Testis (tissue), 2 donors: ENCODE measurements at regions not wholly inside any gene's neighbourhood (a gene's known extent, or its start where the extent isn't known, plus 50 kb on each side); places are given as distances from the start of the nearest gene placed in this dataset.
"Not testable (repeated sequence)": the region's sequence is repeated elsewhere in the genome, so short reads cannot be mapped to it uniquely, and the experiment has no call there.

Experiments used
- DNase-seq: peaks from one replicate; pipeline ENCODE4 v3.0.0-alpha.2; 2019
- H3K27ac ChIP-seq, 2 donors: fragments of 200-600 bp; sonication (generic); one replicate each; pipeline ENCODE4 v1.5.1; 2019
- H3K27me3 ChIP-seq: fragments of 200-600 bp; sonication (generic); one replicate; pipeline ENCODE4 v1.5.1; 2019
- H3K36me3 ChIP-seq: fragments of 200-600 bp; sonication (generic); one replicate; pipeline ENCODE4 v1.5.1; 2017; ENCODE audit warnings: low read depth; ENCODE audit errors: missing control alignments
- H3K4me1 ChIP-seq: fragments of 200-600 bp; sonication (generic); one replicate; pipeline ENCODE4 v1.5.1; 2019
- H3K4me3 ChIP-seq, 2 donors: fragments of 200-600 bp; sonication (generic); one replicate each; pipeline ENCODE4 v1.5.1; 2017 to 2019
- H3K9me3 ChIP-seq: fragments of 200-600 bp; sonication (generic); one replicate; pipeline ENCODE4 v1.5.1; 2017
- CTCF ChIP-seq, 3 experiments: fragments of 450-650 bp in 2 of 3; fragments of 200-600 bp in 1 of 3; sonication (generic) in 1 of 3; IDR thresholded peaks; one replicate each; pipeline ENCODE4 v1.5.1; 2016 to 2019; ENCODE audit warnings: antibody characterized with exemption in 3 of 3, mild to moderate bottlenecking in 2 of 3, moderate library complexity in 1 of 3
- POLR2A ChIP-seq: fragments of 450-650 bp; IDR thresholded peaks from one replicate; pipeline ENCODE4 v1.6.1; 2017; ENCODE audit warnings: antibody characterized with exemption, mild to moderate bottlenecking, moderate library complexity
- WGBS, 2 donors: methylation state at CpG; one replicate each; pipeline ENCODE4 v1.1.5; 2018; 5-methylcytosine and 5-hydroxymethylcytosine counted together
- intact Hi-C: fragments of 100-400 bp; cut with DNase I; formaldehyde crosslinking; loops from one replicate; pipeline ENCODE4 v1.15.1; 2023; ENCODE audit warnings: low total_unique reads

GRCh38 chr14:70245026-70245425, 56.3 kb upstream of the SLC8A3 start:
- H3K9me3 ChIP-seq: no peaks in the 10 kb centered on the region
- H3K4me1 ChIP-seq: no peaks in the 10 kb centered on the region
- no peak overlapping the region for H3K4me3 ChIP-seq
- no peaks in the 10 kb centered on the region for H3K36me3 ChIP-seq
- H3K27ac ChIP-seq: no peak overlapping the region
- WGBS, 2 donors: 79 to 89% methylated on average over 2 of the region's 2 CpGs
- intact Hi-C loops: no loop called here
- TF ChIP-seq CTCF (IDR thresholded peaks at IDR 0.05): no peak
- TF ChIP-seq POLR2A: no peak
- no peak for DNase-seq
- no peaks in the 10 kb centered on the region for H3K27me3 ChIP-seq

GRCh38 chr14:70239802-70240201, 51.1 kb upstream of the SLC8A3 start:
- intact Hi-C loops: no loop called here
- no peak for DNase-seq
- TF ChIP-seq POLR2A: no peak
- no peak for TF ChIP-seq CTCF (IDR thresholded peaks at IDR 0.05)

GRCh38 chr14:70238635-70239034, 49.9 kb upstream of the SLC8A3 start:
- DNase-seq, H3K36me3 ChIP-seq, H3K27ac ChIP-seq, intact Hi-C loops, H3K9me3 ChIP-seq, H3K4me3 ChIP-seq, H3K27me3 ChIP-seq, H3K4me1 ChIP-seq: not testable (repeated sequence)
- 65 to 72% methylated on average over 1 of the region's 1 CpG for WGBS, 2 donors

More at GRCh38 chr14:70239802-70240201, 51.1 kb upstream of the SLC8A3 start:
- H3K4me3 ChIP-seq: no peak overlapping the region
- no peaks in the 10 kb centered on the region for H3K4me1 ChIP-seq
- no peak overlapping the region for H3K27ac ChIP-seq
- no peaks in the 10 kb centered on the region for H3K9me3 ChIP-seq
- no peaks in the 10 kb centered on the region for H3K36me3 ChIP-seq
- H3K27me3 ChIP-seq: no peaks in the 10 kb centered on the region
- WGBS, 2 donors: 49 to 53% methylated on average over 3 of the region's 3 CpGs
